ENCODE measurements at regions not wholly inside any gene's neighbourhood (a gene's known extent, or its start where the extent isn't known, plus 50 kb on each side); places are given as distances from the start of the nearest gene placed in this dataset.

DNA sequence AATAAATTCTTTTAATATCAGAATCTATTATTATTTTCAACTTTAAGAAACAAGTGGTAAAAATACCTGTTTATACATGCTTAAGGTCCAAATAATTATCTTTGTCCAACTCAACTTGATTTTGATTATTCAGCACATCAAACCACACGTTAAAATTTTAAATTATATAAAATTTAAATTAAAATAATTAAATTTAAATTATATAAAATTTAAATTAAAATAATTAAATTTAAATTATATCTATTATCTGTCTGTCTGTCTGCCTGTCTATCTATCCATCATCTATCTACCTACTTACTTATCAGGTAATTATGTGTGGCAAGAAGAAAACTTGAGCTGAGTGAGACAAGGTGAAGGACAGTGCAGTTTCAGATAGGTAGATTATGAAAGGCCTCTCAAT lies 605.3 kb upstream of the RIOK2 start:
- Histone ChIP-seq H3K27ac (no peak overlapping the region), H3K27me3 (no peaks in the 10 kb centered on the region), H3K4me1 (no peaks in the 10 kb centered on the region), H3K9me3 (no peaks in the 10 kb centered on the region), H3K36me3 (no peaks in the 10 kb centered on the region), H3K4me3 (no peak overlapping the region)
- ATAC-seq, result no peak
- no peak for DNase-seq
- intact Hi-C loops (cut with DNase I), result no loop called here
- TF ChIP-seq, protein P1, sequence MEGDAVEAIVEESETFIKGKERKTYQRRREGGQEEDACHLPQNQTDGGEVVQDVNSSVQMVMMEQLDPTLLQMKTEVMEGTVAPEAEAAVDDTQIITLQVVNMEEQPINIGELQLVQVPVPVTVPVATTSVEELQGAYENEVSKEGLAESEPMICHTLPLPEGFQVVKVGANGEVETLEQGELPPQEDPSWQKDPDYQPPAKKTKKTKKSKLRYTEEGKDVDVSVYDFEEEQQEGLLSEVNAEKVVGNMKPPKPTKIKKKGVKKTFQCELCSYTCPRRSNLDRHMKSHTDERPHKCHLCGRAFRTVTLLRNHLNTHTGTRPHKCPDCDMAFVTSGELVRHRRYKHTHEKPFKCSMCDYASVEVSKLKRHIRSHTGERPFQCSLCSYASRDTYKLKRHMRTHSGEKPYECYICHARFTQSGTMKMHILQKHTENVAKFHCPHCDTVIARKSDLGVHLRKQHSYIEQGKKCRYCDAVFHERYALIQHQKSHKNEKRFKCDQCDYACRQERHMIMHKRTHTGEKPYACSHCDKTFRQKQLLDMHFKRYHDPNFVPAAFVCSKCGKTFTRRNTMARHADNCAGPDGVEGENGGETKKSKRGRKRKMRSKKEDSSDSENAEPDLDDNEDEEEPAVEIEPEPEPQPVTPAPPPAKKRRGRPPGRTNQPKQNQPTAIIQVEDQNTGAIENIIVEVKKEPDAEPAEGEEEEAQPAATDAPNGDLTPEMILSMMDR (IDR thresholded peaks at IDR 0.05), result no peak

DNA sequence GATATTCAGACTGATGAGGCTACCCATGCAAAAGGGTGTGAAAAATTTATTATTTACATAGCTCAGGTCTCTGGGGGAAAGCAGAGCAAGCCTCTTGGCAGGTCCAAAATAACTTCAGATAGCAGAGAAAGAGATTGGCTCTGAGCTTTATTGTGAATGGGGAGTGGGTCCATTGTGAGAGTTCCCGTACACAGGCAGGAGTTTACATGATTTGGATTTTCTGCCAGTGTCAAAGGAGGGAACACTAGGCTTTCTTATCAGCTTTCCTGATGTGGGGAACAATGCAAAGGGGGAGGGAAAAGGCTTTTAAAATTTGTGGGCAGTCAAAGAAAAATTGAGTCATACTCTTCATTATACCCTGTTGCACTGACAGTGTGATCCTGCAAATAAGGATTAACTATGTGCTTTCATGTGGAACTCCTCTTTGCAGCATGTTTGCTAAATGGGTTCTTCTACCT lies 615.0 kb upstream of the RIOK2 start:
- no peaks in the 10 kb centered on the region for H3K27me3 ChIP-seq
- no peak overlapping the region for H3K4me3 ChIP-seq
- no peak for DNase-seq
- intact Hi-C loops (cut with DNase I), result no loop called here
- no peaks in the 10 kb centered on the region for H3K4me1 ChIP-seq
- no peak overlapping the region for H3K27ac ChIP-seq
- H3K36me3 ChIP-seq, result no peaks in the 10 kb centered on the region
- H3K9me3 ChIP-seq, result no peaks in the 10 kb centered on the region
- TF ChIP-seq, protein P1 (IDR thresholded peaks at IDR 0.05), result no peak
- ATAC-seq, result no peak

DNA sequence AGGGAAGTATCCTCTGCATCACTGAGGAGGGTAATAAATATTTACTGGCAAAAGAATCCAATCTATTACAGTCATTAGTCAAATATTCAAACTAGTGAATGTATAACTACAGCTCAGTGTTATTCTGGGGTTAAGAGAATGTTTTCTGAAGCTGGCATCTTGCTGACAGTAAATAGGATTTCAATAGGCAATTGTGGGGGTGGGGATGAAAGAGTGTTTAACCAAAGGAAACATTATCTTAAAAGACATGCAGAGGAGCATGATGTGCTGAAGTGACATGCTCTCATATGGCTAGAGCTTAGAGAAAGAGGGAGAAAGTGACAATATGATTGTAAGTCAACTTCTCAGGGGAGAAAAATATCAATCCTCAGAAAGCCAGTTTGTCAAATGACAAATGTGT lies 618.4 kb upstream of the RIOK2 start:
- TF ChIP-seq, protein P1 (IDR thresholded peaks at IDR 0.05), result no peak
- intact Hi-C loops (cut with DNase I), result no loop called here
- no peaks in the 10 kb centered on the region for H3K4me1 ChIP-seq
- no peaks in the 10 kb centered on the region for H3K36me3 ChIP-seq
- ATAC-seq (no peak), DNase-seq (no peak)
- no peaks in the 10 kb centered on the region for H3K27me3 ChIP-seq
- H3K4me3 ChIP-seq, result no peak overlapping the region
- H3K9me3 ChIP-seq, result peaks cover 8% of the 10 kb centered on the region
- H3K27ac ChIP-seq, result no peak overlapping the region

DNA sequence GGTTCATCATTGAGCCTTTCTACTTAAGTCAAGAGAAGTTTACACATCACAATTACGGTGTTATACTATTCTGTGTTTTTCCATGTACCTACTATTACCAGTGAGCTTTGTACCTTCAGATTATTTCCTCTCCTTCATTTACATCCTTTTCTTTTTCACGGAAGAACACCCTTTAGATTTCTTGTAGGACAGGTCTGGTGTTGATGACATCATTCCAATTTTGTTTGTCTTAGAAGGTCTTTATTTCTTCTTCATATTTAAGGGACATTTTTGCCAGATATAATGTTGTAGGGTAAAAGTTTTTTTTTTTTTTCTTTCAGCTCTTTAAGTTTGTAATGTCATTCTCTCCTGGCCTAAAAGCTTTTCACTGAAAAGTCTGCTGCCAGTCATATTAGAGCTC lies 637.1 kb upstream of the RIOK2 start:
- Histone ChIP-seq H3K27me3 (no peaks in the 10 kb centered on the region), H3K36me3 (no peaks in the 10 kb centered on the region), H3K4me1 (no peaks in the 10 kb centered on the region), H3K27ac (no peak overlapping the region), H3K9me3 (no peaks in the 10 kb centered on the region), H3K4me3 (no peak overlapping the region)
- intact Hi-C loops (cut with DNase I), result no loop called here
- DNase-seq (no peak), ATAC-seq (no peak)
- TF ChIP-seq, protein P1 (IDR thresholded peaks at IDR 0.05), result no peak

DNA sequence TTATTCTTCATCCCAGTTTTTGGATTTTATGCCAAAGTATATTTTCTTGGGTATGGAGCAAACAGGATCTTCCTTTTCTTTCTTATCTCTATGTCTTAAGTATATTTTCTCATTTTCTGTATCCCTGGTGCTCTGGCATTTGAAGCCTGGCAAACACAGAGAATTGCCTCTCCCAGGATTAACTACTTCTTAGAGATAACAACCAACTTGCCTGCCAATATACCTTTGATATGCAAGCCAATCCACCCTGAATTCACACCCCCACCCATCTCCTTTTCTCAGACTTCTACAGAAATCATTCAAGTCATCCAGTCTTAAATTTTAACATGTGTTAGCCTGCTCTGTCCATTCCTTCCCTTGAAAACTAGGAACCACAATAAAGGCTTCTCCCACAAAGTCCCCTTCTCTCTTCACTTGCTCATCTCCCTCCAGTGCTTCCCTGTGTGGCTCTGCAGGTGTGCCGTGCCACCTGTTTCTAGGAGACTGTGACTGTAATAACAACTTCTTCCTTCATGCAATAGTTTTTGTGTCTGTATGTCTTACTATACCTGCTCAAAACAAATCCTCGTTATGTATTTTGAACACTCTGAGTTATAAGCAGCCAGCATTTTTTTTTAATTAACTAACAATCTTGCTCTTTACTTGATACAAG lies 649.7 kb upstream of the RIOK2 start:
- H3K27ac ChIP-seq, result no peak overlapping the region

More for the DNA sequence above, 649.7 kb upstream of the RIOK2 start:
- TF ChIP-seq, protein P1 (IDR thresholded peaks at IDR 0.05), result no peak
- H3K36me3 ChIP-seq, result no peaks in the 10 kb centered on the region
- H3K9me3 ChIP-seq, result no peaks in the 10 kb centered on the region
- intact Hi-C loops (cut with DNase I), result no loop called here
- no peaks in the 10 kb centered on the region for H3K27me3 ChIP-seq
- H3K4me1 ChIP-seq, result no peaks in the 10 kb centered on the region
- DNase-seq (no peak), ATAC-seq (no peak)
- no peak overlapping the region for H3K4me3 ChIP-seq

All from upper lobe of right lung (tissue), 1 donor.